Bronchial epithelial cell (primary cell): ENCODE measurements at regions not wholly inside any gene's neighbourhood (a gene's known extent, or its start where the extent isn't known, plus 50 kb on each side); places are given as distances from the start of the nearest gene placed in this dataset.

Experiments used
- DNase-seq: peaks from one replicate; pipeline ENCODE4 v3.0.0-alpha.2; 2010; ENCODE audit warnings: low read depth
- FAIRE-seq: peaks from 2 replicates; lab custom pipeline; 2011; peaks lifted over from hg19 to GRCh38; lab: Jason Lieb, UNC
- H3K27me3 ChIP-seq: 2 replicates; pipeline ENCODE4 v1.5.1; 2011; ENCODE audit warnings: low read length; ENCODE audit not compliant: control insufficient read depth, insufficient read depth
- H3K36me3 ChIP-seq: 2 replicates; pipeline ENCODE4 v1.5.1; 2011; ENCODE audit warnings: low read length; ENCODE audit not compliant: control insufficient read depth, insufficient read depth
- H3K4me3 ChIP-seq: 2 replicates; pipeline ENCODE4 v1.5.1; 2011; ENCODE audit warnings: mild to moderate bottlenecking, low read depth, low read length, control low read depth
- TF ChIP-seq, protein P1 (sequence below): IDR thresholded peaks from 2 replicates; pipeline ENCODE4 v1.5.1; 2011; ENCODE audit warnings: mild to moderate bottlenecking, moderate library complexity, low read length, control low read depth, inconsistent platforms; ENCODE audit not compliant: insufficient read depth, severe bottlenecking

DNA sequence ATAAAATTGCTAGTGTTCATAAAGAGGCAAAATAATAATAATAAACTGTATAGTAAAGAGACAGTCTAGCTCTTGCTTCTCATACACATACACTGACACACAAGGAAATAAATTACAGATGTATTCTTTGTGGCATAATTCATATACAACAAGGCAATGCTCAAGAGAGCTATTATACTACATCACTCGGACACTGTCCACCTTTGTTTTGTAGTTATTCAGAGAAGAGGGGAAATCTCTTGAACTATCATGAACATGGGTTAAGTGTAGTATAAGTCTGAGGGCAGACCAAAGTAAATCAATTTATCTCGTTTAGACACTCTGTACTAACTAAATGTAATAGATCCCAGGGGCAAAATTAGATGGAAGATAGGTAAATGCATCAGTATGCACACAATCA is 72.7 kb upstream of the PHIP start:
- H3K36me3 ChIP-seq, result no peaks in the 10 kb centered on the region
- H3K27me3 ChIP-seq, result no peaks in the 10 kb centered on the region
- TF ChIP-seq, protein P1, sequence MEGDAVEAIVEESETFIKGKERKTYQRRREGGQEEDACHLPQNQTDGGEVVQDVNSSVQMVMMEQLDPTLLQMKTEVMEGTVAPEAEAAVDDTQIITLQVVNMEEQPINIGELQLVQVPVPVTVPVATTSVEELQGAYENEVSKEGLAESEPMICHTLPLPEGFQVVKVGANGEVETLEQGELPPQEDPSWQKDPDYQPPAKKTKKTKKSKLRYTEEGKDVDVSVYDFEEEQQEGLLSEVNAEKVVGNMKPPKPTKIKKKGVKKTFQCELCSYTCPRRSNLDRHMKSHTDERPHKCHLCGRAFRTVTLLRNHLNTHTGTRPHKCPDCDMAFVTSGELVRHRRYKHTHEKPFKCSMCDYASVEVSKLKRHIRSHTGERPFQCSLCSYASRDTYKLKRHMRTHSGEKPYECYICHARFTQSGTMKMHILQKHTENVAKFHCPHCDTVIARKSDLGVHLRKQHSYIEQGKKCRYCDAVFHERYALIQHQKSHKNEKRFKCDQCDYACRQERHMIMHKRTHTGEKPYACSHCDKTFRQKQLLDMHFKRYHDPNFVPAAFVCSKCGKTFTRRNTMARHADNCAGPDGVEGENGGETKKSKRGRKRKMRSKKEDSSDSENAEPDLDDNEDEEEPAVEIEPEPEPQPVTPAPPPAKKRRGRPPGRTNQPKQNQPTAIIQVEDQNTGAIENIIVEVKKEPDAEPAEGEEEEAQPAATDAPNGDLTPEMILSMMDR, result no peak
- no peak overlapping the region for H3K4me3 ChIP-seq
- DNase-seq (no peak), FAIRE-seq (no peak)

DNA sequence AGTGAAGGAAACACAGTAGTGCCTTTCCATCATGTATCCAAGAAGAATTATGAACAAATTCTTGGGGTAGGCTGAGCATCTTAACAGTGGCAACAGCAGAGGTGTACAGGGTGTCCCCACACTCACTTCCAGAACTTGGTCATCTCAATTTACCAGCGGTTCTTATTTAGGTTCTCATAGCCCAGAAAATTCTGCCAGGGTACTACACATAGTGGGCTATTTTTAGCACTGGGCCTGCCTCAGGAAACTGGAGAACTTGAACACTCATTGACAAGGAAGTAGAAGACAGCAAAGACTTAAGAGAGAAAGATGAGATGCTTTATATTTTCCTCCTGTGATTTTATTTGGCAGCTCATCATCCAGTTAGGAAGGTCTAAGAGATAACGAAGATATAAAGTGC is 71.8 kb upstream of the PHIP start:
- Histone ChIP-seq H3K36me3 (no peaks in the 10 kb centered on the region), H3K4me3 (no peak overlapping the region), H3K27me3 (no peaks in the 10 kb centered on the region)
- TF ChIP-seq, protein P1, result no peak
- DNase-seq, result no peak
- FAIRE-seq, result no peak

DNA sequence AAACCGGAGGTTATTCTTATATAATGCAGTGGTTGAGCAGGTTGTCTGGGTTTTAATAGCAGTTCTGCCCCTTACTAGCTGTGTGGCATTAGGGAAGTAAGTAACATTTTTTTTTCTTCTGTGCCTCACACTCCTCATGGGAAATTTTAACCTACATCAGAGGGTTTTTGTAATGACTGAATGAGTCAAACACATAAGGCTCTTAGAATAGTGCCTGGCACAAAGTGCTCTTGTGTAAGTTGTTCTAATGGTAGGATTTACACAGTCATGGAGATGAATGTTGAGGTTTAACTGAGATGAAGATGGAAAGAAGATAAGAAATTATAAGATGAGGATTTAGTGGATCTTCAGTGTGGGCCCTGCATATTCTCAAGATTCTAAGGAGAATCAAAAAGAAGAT is 68.4 kb upstream of the PHIP start:
- TF ChIP-seq, protein P1, result no peak
- FAIRE-seq, result no peak
- Histone ChIP-seq H3K4me3 (no peak overlapping the region), H3K27me3 (no peaks in the 10 kb centered on the region), H3K36me3 (no peaks in the 10 kb centered on the region)
- DNase-seq, result peak; percentile 21

DNA sequence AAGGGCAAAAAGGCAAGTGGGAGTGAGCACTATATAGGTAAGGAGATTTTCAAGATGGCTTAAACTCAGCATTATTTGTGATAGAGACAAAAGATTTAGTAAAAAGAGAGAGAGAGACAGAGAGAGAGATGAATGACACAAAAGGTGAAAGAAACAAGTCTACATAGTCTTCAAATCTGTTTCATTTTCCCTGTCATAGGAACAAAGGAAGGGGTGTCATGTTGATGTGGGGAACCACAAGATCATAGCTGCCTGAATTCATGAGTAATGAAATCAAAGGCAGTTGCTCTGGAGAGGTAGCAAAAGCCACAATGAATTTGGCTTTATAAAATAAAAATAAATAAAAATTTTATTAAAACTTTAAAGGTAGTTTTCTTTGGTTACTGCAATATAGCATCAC is 67.2 kb upstream of the PHIP start:
- DNase-seq, result no peak
- H3K4me3 ChIP-seq, result no peak overlapping the region
- FAIRE-seq, result no peak
- TF ChIP-seq, protein P1, result no peak
- no peaks in the 10 kb centered on the region for H3K36me3 ChIP-seq
- H3K27me3 ChIP-seq, result no peaks in the 10 kb centered on the region

DNA sequence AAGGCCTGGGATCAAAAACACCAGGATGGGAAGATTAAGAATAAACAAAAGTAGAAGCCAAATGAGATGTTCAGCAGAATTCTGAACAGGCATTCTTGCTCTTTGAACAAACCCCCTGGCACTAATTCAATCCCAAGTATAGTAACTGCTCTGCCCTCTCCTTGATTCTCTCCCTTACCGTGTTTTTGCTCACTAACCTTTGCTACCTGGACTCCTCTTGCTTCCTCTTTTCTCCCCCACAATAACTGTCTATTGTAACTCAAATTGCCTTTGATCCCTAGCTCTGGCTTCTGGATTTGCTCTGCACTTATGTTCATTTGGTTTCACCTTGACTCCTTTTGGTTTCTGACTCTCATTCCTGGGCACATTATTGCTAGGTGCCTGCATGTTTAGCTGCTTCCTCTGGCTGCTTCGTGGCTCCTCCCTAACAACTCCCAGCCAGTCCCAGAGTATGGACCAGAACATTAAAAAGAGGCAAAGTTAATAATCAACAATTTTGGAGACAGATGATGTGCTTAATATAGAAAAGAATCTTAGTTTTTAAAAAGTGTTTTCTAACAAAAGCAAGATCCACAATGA is 65.4 kb upstream of the PHIP start:
- FAIRE-seq, result no peak

More for the DNA sequence above, 65.4 kb upstream of the PHIP start:
- no peaks in the 10 kb centered on the region for H3K27me3 ChIP-seq
- H3K36me3 ChIP-seq, result no peaks in the 10 kb centered on the region
- no peak overlapping the region for H3K4me3 ChIP-seq
- TF ChIP-seq, protein P1, result no peak
- no peak for DNase-seq
